A673 (cell line): ENCODE measurements at regions not wholly inside any gene's neighbourhood (a gene's known extent, or its start where the extent isn't known, plus 50 kb on each side); places are given as distances from the start of the nearest gene placed in this dataset.

ENCODE experiments used
- BruUV-seq: library from RNA; stranded (reverse); fragments of 400-500 nt; replicated peaks from 2 replicates; lab custom pipeline; 2021; lab: Mats Ljungman, UMichigan
- CTCF ChIA-PET: fragments of 300-600 bp; sonication (Branson Sonifier 250); formaldehyde crosslinking; loops from one replicate; lab custom pipeline; 2022; ENCODE audit warnings: antibody characterized with exemption; lab: Charles Lee
- POLR2A ChIA-PET: fragments of 300-600 bp; sonication (Branson Sonifier 250); formaldehyde crosslinking; loops from one replicate; lab custom pipeline; 2022; ENCODE audit warnings: antibody characterized with exemption; ENCODE audit not compliant: low non-redundant PET; lab: Charles Lee
- DNase-seq: peaks from one replicate; pipeline ENCODE4 v3.0.0-alpha.2; 2015; ENCODE audit warnings: low spot score
- H3K27ac ChIP-seq: fragments of 200-600 bp; sonication (generic); 2 replicates; pipeline ENCODE4 v1.5.1; 2016; ENCODE audit warnings: mixed run types, low read depth, mild to moderate bottlenecking, mixed read lengths, antibody characterized with exemption, low read length; ENCODE audit not compliant: poor library complexity, severe bottlenecking
- H3K27me3 ChIP-seq: fragments of 200-600 bp; sonication (generic); replicated peaks from 2 replicates; pipeline ENCODE4 v1.6.1; 2017; ENCODE audit warnings: mixed run types, low read depth, mild to moderate bottlenecking, mixed read lengths, antibody characterized with exemption, low read length; ENCODE audit not compliant: insufficient read depth, poor library complexity
- H3K36me3 ChIP-seq: fragments of 200-600 bp; sonication (generic); 2 replicates; pipeline ENCODE4 v1.6.1; 2016; ENCODE audit warnings: mixed run types, mild to moderate bottlenecking, mixed read lengths, antibody characterized with exemption, low read length; ENCODE audit not compliant: insufficient read depth, poor library complexity, severe bottlenecking
- H3K4me1 ChIP-seq: fragments of 200-600 bp; sonication (generic); 2 replicates; pipeline ENCODE4 v1.6.1; 2017; ENCODE audit warnings: mixed run types, mild to moderate bottlenecking, mixed read lengths, antibody characterized with exemption, low read length; ENCODE audit not compliant: insufficient read depth, poor library complexity, severe bottlenecking
- H3K4me3 ChIP-seq: fragments of 200-600 bp; sonication (generic); 2 replicates; pipeline ENCODE4 v1.5.1; 2016; ENCODE audit warnings: low read depth, mixed run types, mild to moderate bottlenecking, mixed read lengths, low read length; ENCODE audit not compliant: poor library complexity, severe bottlenecking
- H3K9me3 ChIP-seq: fragments of 200-600 bp; sonication (generic); 2 replicates; pipeline ENCODE4 v1.6.1; 2016; ENCODE audit warnings: mixed run types, low read depth, mild to moderate bottlenecking, mixed read lengths, antibody characterized with exemption, low read length; ENCODE audit not compliant: poor library complexity, severe bottlenecking
- EZH2 ChIP-seq: fragments of 200-600 bp; sonication (generic); IDR thresholded peaks from 2 replicates; pipeline ENCODE4 v1.6.1; 2017; ENCODE audit warnings: borderline replicate concordance, low read depth, mild to moderate bottlenecking, mixed read lengths, antibody characterized with exemption, low read length; ENCODE audit not compliant: poor library complexity, severe bottlenecking
- intact Hi-C: fragments of 100-400 bp; cut with micrococcal nuclease; formaldehyde crosslinking; loops from one replicate; pipeline ENCODE4 v1.10.0; 2022; ENCODE audit not compliant: unreplicated experiment
- TF ChIP-seq, protein P1 (sequence below): fragments of 300-800, 200-600 bp; sonication (generic); conservative IDR thresholded peaks from 2 replicates; pipeline ENCODE4 v1.5.1; 2017; ENCODE audit warnings: low read depth, mild to moderate bottlenecking, antibody characterized with exemption, low read length, moderate library complexity, mixed read lengths

DNA sequence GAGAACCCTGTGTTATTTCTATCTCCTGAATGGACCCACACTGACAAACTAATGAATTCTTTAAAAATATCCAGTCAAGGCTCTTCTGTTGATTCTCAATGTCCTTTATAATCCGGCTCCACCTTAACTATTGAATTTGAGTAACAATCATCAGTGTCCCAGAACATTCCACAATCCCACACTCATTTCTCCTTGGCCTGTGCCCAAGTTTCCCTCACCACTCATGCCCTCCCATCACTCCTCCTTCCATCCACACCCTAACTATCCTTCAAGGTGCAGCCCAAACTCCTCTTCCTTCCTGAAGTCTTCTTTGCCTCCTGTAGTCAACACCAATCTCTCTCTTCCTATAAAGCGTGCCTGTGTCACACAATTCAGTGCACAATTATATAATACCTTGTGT is 106.1 kb downstream of the NUDT12 start:
- no TSS peak for BruUV-seq
- TF ChIP-seq, protein P1, sequence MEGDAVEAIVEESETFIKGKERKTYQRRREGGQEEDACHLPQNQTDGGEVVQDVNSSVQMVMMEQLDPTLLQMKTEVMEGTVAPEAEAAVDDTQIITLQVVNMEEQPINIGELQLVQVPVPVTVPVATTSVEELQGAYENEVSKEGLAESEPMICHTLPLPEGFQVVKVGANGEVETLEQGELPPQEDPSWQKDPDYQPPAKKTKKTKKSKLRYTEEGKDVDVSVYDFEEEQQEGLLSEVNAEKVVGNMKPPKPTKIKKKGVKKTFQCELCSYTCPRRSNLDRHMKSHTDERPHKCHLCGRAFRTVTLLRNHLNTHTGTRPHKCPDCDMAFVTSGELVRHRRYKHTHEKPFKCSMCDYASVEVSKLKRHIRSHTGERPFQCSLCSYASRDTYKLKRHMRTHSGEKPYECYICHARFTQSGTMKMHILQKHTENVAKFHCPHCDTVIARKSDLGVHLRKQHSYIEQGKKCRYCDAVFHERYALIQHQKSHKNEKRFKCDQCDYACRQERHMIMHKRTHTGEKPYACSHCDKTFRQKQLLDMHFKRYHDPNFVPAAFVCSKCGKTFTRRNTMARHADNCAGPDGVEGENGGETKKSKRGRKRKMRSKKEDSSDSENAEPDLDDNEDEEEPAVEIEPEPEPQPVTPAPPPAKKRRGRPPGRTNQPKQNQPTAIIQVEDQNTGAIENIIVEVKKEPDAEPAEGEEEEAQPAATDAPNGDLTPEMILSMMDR: no peak
- CTCF ChIA-PET: no interaction called here
- POLR2A ChIA-PET: no interaction called here
- intact Hi-C loops: no loop called here
- Histone ChIP-seq H3K4me3 (no peak overlapping the region), H3K27me3 (no peaks in the 10 kb centered on the region), H3K36me3 (no peaks in the 10 kb centered on the region), H3K4me1 (no peaks in the 10 kb centered on the region), H3K9me3 (no peaks in the 10 kb centered on the region), H3K27ac (no peak overlapping the region)
- no peak for DNase-seq

DNA sequence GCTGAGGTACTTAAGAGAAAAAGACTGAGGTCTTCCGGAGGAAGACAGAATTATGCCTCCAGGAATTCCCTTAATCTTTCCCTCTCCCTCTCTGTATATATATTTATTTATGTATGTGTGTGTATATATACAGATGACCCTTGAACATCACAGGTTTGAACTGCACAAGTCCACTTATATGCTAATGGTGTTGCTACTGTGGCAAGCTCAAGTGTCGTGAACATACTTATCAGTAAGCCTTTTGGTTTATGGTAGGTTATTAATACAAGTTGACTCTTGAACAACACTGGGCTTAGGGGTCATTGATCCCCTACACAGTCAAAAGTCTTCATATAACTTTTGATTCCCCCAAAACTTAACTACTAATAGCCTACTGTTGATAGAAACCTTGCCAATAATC is 106.8 kb downstream of the NUDT12 start:
- DNase-seq: no peak
- H3K4me1 ChIP-seq: no peaks in the 10 kb centered on the region
- no peaks in the 10 kb centered on the region for H3K36me3 ChIP-seq
- ChIA-PET POLR2A (no interaction called here), CTCF (no interaction called here)
- no peaks in the 10 kb centered on the region for H3K27me3 ChIP-seq
- no peaks in the 10 kb centered on the region for H3K9me3 ChIP-seq
- intact Hi-C loops: no loop called here
- H3K27ac ChIP-seq: no peak overlapping the region
- no peak for TF ChIP-seq EZH2
- TF ChIP-seq, protein P1: no peak
- H3K4me3 ChIP-seq: no peak overlapping the region
- BruUV-seq: no TSS peak

DNA sequence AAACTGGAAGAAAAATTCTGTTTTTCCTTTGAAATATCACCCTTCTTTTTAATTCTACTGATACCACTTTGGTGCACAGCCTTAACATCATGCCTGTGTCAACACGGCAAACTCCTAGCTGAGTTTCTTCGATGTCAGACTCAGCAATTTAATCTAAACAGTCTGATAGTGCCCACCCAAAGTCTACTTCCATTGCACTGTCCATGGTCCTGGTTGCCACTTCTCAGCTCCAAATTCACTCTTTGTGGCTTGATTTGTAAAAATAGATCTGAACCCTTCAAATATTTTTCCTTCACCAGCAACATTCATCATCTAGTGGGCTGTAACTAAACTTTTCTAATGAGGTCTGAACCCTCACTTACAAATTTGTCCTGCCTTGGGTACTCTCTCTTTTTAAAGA is 107.8 kb downstream of the NUDT12 start:
- BruUV-seq: no TSS peak
- POLR2A ChIA-PET: no interaction called here
- Histone ChIP-seq H3K36me3 (no peaks in the 10 kb centered on the region), H3K4me3 (no peak overlapping the region), H3K27ac (no peak overlapping the region), H3K4me1 (no peaks in the 10 kb centered on the region), H3K9me3 (no peaks in the 10 kb centered on the region), H3K27me3 (no peaks in the 10 kb centered on the region)
- intact Hi-C loops: no loop called here
- DNase-seq: no peak
- TF ChIP-seq, protein P1: no peak
- no peak for TF ChIP-seq EZH2
- CTCF ChIA-PET: no interaction called here
